Smooth muscle cell (in vitro differentiated cells): ENCODE measurements at regions not wholly inside any gene's neighbourhood (a gene's known extent, or its start where the extent isn't known, plus 50 kb on each side); places are given as distances from the start of the nearest gene placed in this dataset.

Source experiments
- DNase-seq: peaks from one replicate; lab custom pipeline; 2025; ENCODE audit not compliant: unreplicated experiment; lab: John Stamatoyannopoulos, UW
- H2AFZ ChIP-seq: fragments of 200-600 bp; sonication (generic); 2 replicates; pipeline ENCODE4 v1.6.0; 2016; ENCODE audit warnings: antibody characterized with exemption, low read depth, mild to moderate bottlenecking
- H3F3A ChIP-seq: fragments of 200-600 bp; sonication (generic); 2 replicates; pipeline ENCODE4 v1.6.0; 2017; ENCODE audit warnings: antibody characterized with exemption, low read depth
- H3K27ac ChIP-seq: fragments of 200-600 bp; sonication (generic); 2 replicates; pipeline ENCODE4 v1.5.1; 2016; ENCODE audit warnings: low read depth, mild to moderate bottlenecking
- H3K27me3 ChIP-seq: fragments of 200-600 bp; sonication (generic); 2 replicates; pipeline ENCODE4 v1.6.1; 2016; ENCODE audit warnings: low read depth, mild to moderate bottlenecking
- H3K36me3 ChIP-seq: fragments of 200-600 bp; sonication (generic); 2 replicates; pipeline ENCODE4 v1.5.1; 2016; ENCODE audit warnings: low read depth
- H3K4me1 ChIP-seq: fragments of 200-600 bp; sonication (generic); 2 replicates; pipeline ENCODE4 v1.5.1; 2016; ENCODE audit warnings: low read depth
- H3K4me2 ChIP-seq: fragments of 200-600 bp; sonication (generic); 2 replicates; pipeline ENCODE4 v1.6.0; 2016; ENCODE audit warnings: mild to moderate bottlenecking
- H3K4me3 ChIP-seq: fragments of 200-600 bp; sonication (generic); 2 replicates; pipeline ENCODE4 v1.5.1; 2016; ENCODE audit warnings: mild to moderate bottlenecking
- H3K79me2 ChIP-seq: fragments of 200-600 bp; sonication (generic); 2 replicates; pipeline ENCODE4 v1.6.0; 2016; ENCODE audit warnings: low read depth, mild to moderate bottlenecking
- H3K9ac ChIP-seq: fragments of 200-600 bp; sonication (generic); 2 replicates; pipeline ENCODE4 v1.6.0; 2016; ENCODE audit warnings: low read depth
- H3K9me3 ChIP-seq: fragments of 200-600 bp; sonication (generic); replicated peaks from 2 replicates; pipeline ENCODE4 v1.5.1; 2016; ENCODE audit warnings: low read depth
- H4K20me1 ChIP-seq: fragments of 200-600 bp; sonication (generic); 2 replicates; pipeline ENCODE4 v1.6.0; 2016; ENCODE audit warnings: low read depth
- CTCF ChIP-seq: fragments of 200-600 bp; sonication (generic); IDR thresholded peaks from 2 replicates; pipeline ENCODE4 v1.5.1; 2017; ENCODE audit warnings: borderline replicate concordance, mild to moderate bottlenecking, antibody characterized with exemption; ENCODE audit not compliant: insufficient read depth, poor library complexity, severe bottlenecking
- WGBS: methylation state at CpG from one replicate; pipeline ENCODE4 v1.1.7; 2016; ENCODE audit warnings: low lambda C conversion rate; 5-methylcytosine and 5-hydroxymethylcytosine counted together

GRCh38 chr19:30087381-30088138 lies 145.5 kb downstream of the URI1 start:
- TF ChIP-seq CTCF, result no peak
- H3F3A ChIP-seq, result no peaks in the 10 kb centered on the region
- no peaks in the 10 kb centered on the region for H3K27me3 ChIP-seq
- H3K9ac ChIP-seq, result no peak overlapping the region
- no peak overlapping the region for H3K4me2 ChIP-seq
- no peaks in the 10 kb centered on the region for H4K20me1 ChIP-seq
- WGBS, result 93% methylated on average over 11 of the region's 11 CpGs
- no peaks in the 10 kb centered on the region for H3K36me3 ChIP-seq
- H3K4me3 ChIP-seq, result no peak overlapping the region
- H2AFZ ChIP-seq, result no peak overlapping the region
- no peak for DNase-seq
- H3K9me3 ChIP-seq, result no peaks in the 10 kb centered on the region
- H3K4me1 ChIP-seq, result no peaks in the 10 kb centered on the region
- H3K79me2 ChIP-seq, result no peaks in the 10 kb centered on the region
- H3K27ac ChIP-seq, result no peak overlapping the region

- no peaks in the 10 kb centered on the region for H3F3A ChIP-seq
- no peak overlapping the region for H3K27ac ChIP-seq
- no peaks in the 10 kb centered on the region for H3K36me3 ChIP-seq
- no peaks in the 10 kb centered on the region for H3K9me3 ChIP-seq
- 94% methylated on average over 7 of the region's 7 CpGs for WGBS
- no peak overlapping the region for H3K9ac ChIP-seq
- no peak for TF ChIP-seq CTCF
- no peaks in the 10 kb centered on the region for H3K27me3 ChIP-seq
- DNase-seq, result no peak
- no peak overlapping the region for H2AFZ ChIP-seq
- no peak overlapping the region for H3K4me2 ChIP-seq
- no peaks in the 10 kb centered on the region for H3K4me1 ChIP-seq
- H3K79me2 ChIP-seq, result no peaks in the 10 kb centered on the region
- no peak overlapping the region for H3K4me3 ChIP-seq
- H4K20me1 ChIP-seq, result no peaks in the 10 kb centered on the region
Observed at GRCh38 chr19:30088567-30088966, 146.5 kb downstream of the URI1 start.

GRCh38 chr19:30089086-30089665 lies 147.1 kb downstream of the URI1 start:
- H3K27ac ChIP-seq, result no peak overlapping the region
- H4K20me1 ChIP-seq, result no peaks in the 10 kb centered on the region
- H2AFZ ChIP-seq, result no peak overlapping the region
- H3K9ac ChIP-seq, result no peak overlapping the region
- H3K4me3 ChIP-seq, result no peak overlapping the region
- H3K79me2 ChIP-seq, result no peaks in the 10 kb centered on the region
- H3K36me3 ChIP-seq, result no peaks in the 10 kb centered on the region
- TF ChIP-seq CTCF, result no peak
- no peak overlapping the region for H3K4me2 ChIP-seq
- no peaks in the 10 kb centered on the region for H3K4me1 ChIP-seq
- no peaks in the 10 kb centered on the region for H3K27me3 ChIP-seq
- no peaks in the 10 kb centered on the region for H3K9me3 ChIP-seq
- 94% methylated on average over 20 of the region's 20 CpGs for WGBS
- no peak for DNase-seq
- H3F3A ChIP-seq, result no peaks in the 10 kb centered on the region

- Histone ChIP-seq H3K4me1 (no peaks in the 10 kb centered on the region), H3K4me3 (no peak overlapping the region), H3K4me2 (no peak overlapping the region), H4K20me1 (no peaks in the 10 kb centered on the region), H2AFZ (no peak overlapping the region), H3K27me3 (no peaks in the 10 kb centered on the region), H3K36me3 (no peaks in the 10 kb centered on the region), H3K79me2 (no peaks in the 10 kb centered on the region), H3K27ac (no peak overlapping the region), H3K9me3 (no peaks in the 10 kb centered on the region), H3K9ac (no peak overlapping the region), H3F3A (no peaks in the 10 kb centered on the region)
- WGBS, result 75% methylated on average over 6 of the region's 6 CpGs
- no peak for TF ChIP-seq CTCF
- no peak for DNase-seq
Observed at GRCh38 chr19:30090476-30090875, 148.4 kb downstream of the URI1 start.
